ENCODE measurements at regions not wholly inside any gene's neighbourhood (a gene's known extent, or its start where the extent isn't known, plus 50 kb on each side); places are given as distances from the start of the nearest gene placed in this dataset.

DNA sequence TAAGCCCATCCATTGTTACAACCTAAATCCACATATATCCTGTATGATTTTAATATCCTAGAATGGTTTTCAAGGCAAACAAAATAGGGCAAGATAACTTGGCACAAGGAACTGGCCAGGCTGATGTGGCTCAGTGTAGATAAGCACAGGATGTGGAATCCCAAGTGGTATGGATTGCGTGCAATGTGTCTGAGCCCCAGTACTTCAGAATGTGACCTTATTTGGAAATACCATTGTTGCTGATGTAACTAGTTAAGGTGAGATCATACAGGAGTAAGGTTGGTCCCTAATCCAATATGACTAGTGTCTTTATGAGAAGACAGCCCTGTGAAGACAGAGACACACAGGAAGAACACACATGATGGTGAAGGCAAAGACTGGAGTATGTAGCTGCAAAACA is 72.4 kb downstream of the IL21 start:
- Histone ChIP-seq H3K56ac (replicated peaks; ENCODE audit: insufficient read length, low read depth, low read length) (no peak overlapping the region), H3K27me3 (replicated peaks in 1 of 4; ENCODE audit: control insufficient read depth in 3 of 4, extremely low read depth in 1 of 4, insufficient read depth in 3 of 4, low read length in 3 of 4) (no peaks in the 10 kb centered on the region), H3K79me2 (ENCODE audit: control insufficient read depth in 1 of 2, insufficient read depth in 2 of 2, low read length in 2 of 2) (no peaks in the 10 kb centered on the region), H3K36me3 (ENCODE audit: control insufficient read depth in 2 of 4, insufficient read depth in 4 of 4, low read length in 3 of 4) (no peaks in the 10 kb centered on the region), H3K79me1 (ENCODE audit: low read depth, low read length) (no peaks in the 10 kb centered on the region), H2BK120ac (replicated peaks; ENCODE audit: low read depth, low read length) (no peak overlapping the region), H3K4me3 (ENCODE audit: extremely low read depth in 1 of 4, insufficient read depth in 2 of 4, low read depth in 3 of 4, low read length in 4 of 4) (no peak overlapping the region), H3K18ac (ENCODE audit: extremely low read depth, low read length) (no peak overlapping the region), H3K23me2 (ENCODE audit: low read depth, low read length) (no peaks in the 10 kb centered on the region), H3K4me1 (replicated peaks in 1 of 4; ENCODE audit: control insufficient read depth in 3 of 4, insufficient read depth in 4 of 4, low read length in 3 of 4) (peaks cover 2 to 3% (median 3%) of the 10 kb centered on the region in 4 experiments; a peak in 4 of 7 replicates), H2AK5ac (ENCODE audit: low read depth, low read length) (no peak overlapping the region), H4K5ac (ENCODE audit: insufficient read length, low read depth, low read length) (no peak overlapping the region), H3K9ac (replicated peaks in 1 of 4; ENCODE audit: extremely low read depth in 1 of 4, low read depth in 3 of 4, low read length in 3 of 4) (no peak overlapping the region), H3K4ac (replicated peaks; ENCODE audit: insufficient read length, low read depth, low read length) (no peak overlapping the region), H3K27ac (ENCODE audit: low read depth, low read length) (no peak overlapping the region), H4K8ac (ENCODE audit: extremely low read depth, insufficient read depth, low read length) (no peak overlapping the region), H2BK15ac (ENCODE audit: low read length) (no peak overlapping the region), H2BK12ac (ENCODE audit: low read depth, low read length) (no peak overlapping the region), H3K4me2 (ENCODE audit: insufficient read depth in 1 of 2, low read depth in 2 of 2, low read length in 2 of 2) (no peak overlapping the region), H3K9me3 (ENCODE audit: insufficient read depth in 2 of 2, low read depth in 1 of 2, low read length in 1 of 2) (no peaks in the 10 kb centered on the region), H2BK5ac (ENCODE audit: low read depth, low read length) (no peak overlapping the region), H2BK20ac (ENCODE audit: low read length) (no peak overlapping the region), H4K91ac (replicated peaks; ENCODE audit: insufficient read length, low read length) (no peak overlapping the region), H3K14ac (ENCODE audit: insufficient read length) (no peak overlapping the region), H4K20me1 (replicated peaks in 1 of 2; ENCODE audit: control insufficient read depth in 1 of 2, insufficient read depth in 2 of 2, low read length in 2 of 2) (no peaks in the 10 kb centered on the region), H3K23ac (ENCODE audit: insufficient read length) (no peak overlapping the region), H2AFZ (ENCODE audit: low read length) (no peak overlapping the region)
- no peak for DNase-seq (ENCODE audit: low read depth in 1 of 2, low spot score in 2 of 2)
- TF ChIP-seq SRF (IDR thresholded peaks at IDR 0.05; ENCODE audit: low read depth, low read length), result 0 out of 2 replicates have a peak, but pooled peaks have one; percentile 44
- no peak for TF ChIP-seq SIN3A (conservative IDR thresholded peaks at IDR 0.05 in 1 of 2, IDR thresholded peaks at IDR 0.05 in 1 of 2; ENCODE audit: low read depth in 1 of 2, low read length in 2 of 2)
- CTCF ChIA-PET (ENCODE audit: partially characterized antibody), result interaction anchor here (0.6 kb wide), 1 partner anchor 61 kb away, joined by 3 read pairs; no protein-coding TSS in a partner anchor
- POLR2A ChIA-PET (ENCODE audit: partially characterized antibody), result no interaction called here
- WGBS, 2 experiments (ENCODE audit: extremely low coverage in 1 of 2, insufficient coverage in 1 of 2, insufficient read length in 1 of 2, insufficient replicate concordance in 2 of 2, low coverage in 1 of 2, low lambda C conversion rate in 2 of 2, missing lambda C conversion rate in 1 of 2), result 96% methylated on average over 1 of the region's 1 CpG; no CpG with 5 or more reads in 1 of the 2 experiments
- FAIRE-seq, result no peak
